ENCODE measurements at regions not wholly inside any gene's neighbourhood (a gene's known extent, or its start where the extent isn't known, plus 50 kb on each side); places are given as distances from the start of the nearest gene placed in this dataset.

- no peak for DNase-seq
These were observed 79.7 kb downstream of the RRM2 start for GRCh38 chr2:10202131-10202665.

GRCh38 chr2:10204326-10205161 lies 82.0 kb downstream of the RRM2 start:
- no peak for DNase-seq

- no peak for DNase-seq
These were observed 82.6 kb downstream of the RRM2 start for GRCh38 chr2:10205162-10205475.

- no peak for DNase-seq
These were observed 86.2 kb downstream of the RRM2 start for GRCh38 chr2:10208736-10209135.

GRCh38 chr2:10209406-10209935 lies 86.9 kb downstream of the RRM2 start:
- no peak for DNase-seq

GRCh38 chr2:10210336-10210735 lies 87.8 kb downstream of the RRM2 start:
- DNase-seq: no peak

GRCh38 chr2:10211844-10212422 lies 89.4 kb downstream of the RRM2 start:
- DNase-seq: no peak

GRCh38 chr2:10212827-10213226 lies 89.9 kb upstream of the HPCAL1 start:
- no peak for DNase-seq

- no peak for DNase-seq
These were observed 88.5 kb upstream of the HPCAL1 start for GRCh38 chr2:10214179-10214578.

GRCh38 chr2:10215393-10215935 lies 87.2 kb upstream of the HPCAL1 start:
- DNase-seq: no peak

- no peak for DNase-seq
These were observed 85.8 kb upstream of the HPCAL1 start for GRCh38 chr2:10216677-10217488.

- DNase-seq: no peak
These were observed 84.9 kb upstream of the HPCAL1 start for GRCh38 chr2:10217489-10218435.

GRCh38 chr2:10220045-10220901 lies 82.4 kb upstream of the HPCAL1 start:
- no peak for DNase-seq

- no peak for DNase-seq
These were observed 81.8 kb upstream of the HPCAL1 start for GRCh38 chr2:10220902-10221391.

GRCh38 chr2:10221443-10221842 lies 81.3 kb upstream of the HPCAL1 start:
- no peak for DNase-seq

- no peak for DNase-seq
These were observed 80.5 kb upstream of the HPCAL1 start for GRCh38 chr2:10221976-10222870.

- no peak for DNase-seq
These were observed 79.2 kb upstream of the HPCAL1 start for GRCh38 chr2:10223471-10223870.

- no peak for DNase-seq
These were observed 78.6 kb upstream of the HPCAL1 start for GRCh38 chr2:10223932-10224720.

GRCh38 chr2:10224734-10225133 lies 78.0 kb upstream of the HPCAL1 start:
- no peak for DNase-seq
